Spinal cord (tissue), 9 donors: ENCODE measurements at regions not wholly inside any gene's neighbourhood (a gene's known extent, or its start where the extent isn't known, plus 50 kb on each side); places are given as distances from the start of the nearest gene placed in this dataset.

Source experiments
- DNase-seq, 6 donors: peaks; one replicate each; pipeline versions ENCODE4 v3.0.0 to v3.0.0-alpha.2; 2013 to 2015; ENCODE audit warnings: low spot score in 6 of 6, low read depth in 4 of 6
- H3K27ac ChIP-seq: one replicate; pipeline ENCODE4 v1.5.1; 2013; ENCODE audit warnings: low read depth, low read length, control low read depth
- H3K27me3 ChIP-seq: one replicate; pipeline ENCODE4 v1.6.1; 2013; ENCODE audit warnings: low read length; ENCODE audit not compliant: control insufficient read depth, insufficient read depth
- H3K36me3 ChIP-seq: one replicate; pipeline ENCODE4 v1.6.1; 2013; ENCODE audit warnings: low read length; ENCODE audit not compliant: control insufficient read depth, insufficient read depth
- H3K4me1 ChIP-seq: one replicate; pipeline ENCODE4 v1.6.1; 2013; ENCODE audit warnings: low read length; ENCODE audit not compliant: control insufficient read depth, insufficient read depth
- H3K4me3 ChIP-seq: one replicate; pipeline ENCODE4 v1.5.1; 2013; ENCODE audit warnings: low read depth, low read length, control low read depth
- H3K9me3 ChIP-seq: one replicate; pipeline ENCODE4 v1.6.1; 2013; ENCODE audit warnings: low read length; ENCODE audit not compliant: control insufficient read depth, insufficient read depth
- WGBS: methylation state at CpG from one replicate; pipeline ENCODE4 v1.1.5; 2013; ENCODE audit warnings: missing lambda C conversion rate; ENCODE audit not compliant: insufficient coverage; 5-methylcytosine and 5-hydroxymethylcytosine counted together
- donor health status: healthy.

GRCh38 chr3:118102737-118103136, 931.9 kb downstream of the IGSF11 start:
- WGBS: no CpG with 5 or more reads among the region's 2 CpGs
- Histone ChIP-seq H3K4me3 (no peak overlapping the region), H3K27me3 (no peaks in the 10 kb centered on the region), H3K36me3 (no peaks in the 10 kb centered on the region), H3K27ac (no peak overlapping the region), H3K4me1 (no peaks in the 10 kb centered on the region), H3K9me3 (no peaks in the 10 kb centered on the region)
- no peak for DNase-seq

GRCh38 chr3:118108201-118108600, 926.4 kb downstream of the IGSF11 start:
- WGBS: 83% methylated on average over 1 of the region's 2 CpGs
- no peak for DNase-seq

GRCh38 chr3:118108769-118109168, 925.9 kb downstream of the IGSF11 start:
- Histone ChIP-seq H3K9me3 (no peaks in the 10 kb centered on the region), H3K27me3 (no peaks in the 10 kb centered on the region), H3K4me1 (no peaks in the 10 kb centered on the region), H3K27ac (no peak overlapping the region), H3K36me3 (no peaks in the 10 kb centered on the region), H3K4me3 (no peak overlapping the region)
- 89% methylated on average over 2 of the region's 2 CpGs for WGBS
- DNase-seq: no peak

More at GRCh38 chr3:118108201-118108600, 926.4 kb downstream of the IGSF11 start:
- H3K4me3 ChIP-seq: no peak overlapping the region
- H3K27ac ChIP-seq: no peak overlapping the region
- no peaks in the 10 kb centered on the region for H3K36me3 ChIP-seq
- no peaks in the 10 kb centered on the region for H3K9me3 ChIP-seq
- no peaks in the 10 kb centered on the region for H3K4me1 ChIP-seq
- H3K27me3 ChIP-seq: no peaks in the 10 kb centered on the region

- WGBS: 98% methylated on average over 5 of the region's 6 CpGs
Measured at GRCh38 chr3:118110211-118110610, 924.4 kb downstream of the IGSF11 start.

GRCh38 chr3:118116991-118117390, 917.7 kb downstream of the IGSF11 start:
- WGBS: no CpG with 5 or more reads among the region's 3 CpGs
- H3K27me3 ChIP-seq: no peaks in the 10 kb centered on the region
- H3K9me3 ChIP-seq: no peaks in the 10 kb centered on the region
- H3K36me3 ChIP-seq: no peaks in the 10 kb centered on the region
- H3K27ac ChIP-seq: no peak overlapping the region
- no peak overlapping the region for H3K4me3 ChIP-seq
- no peaks in the 10 kb centered on the region for H3K4me1 ChIP-seq
- no peak for DNase-seq

More at GRCh38 chr3:118110211-118110610, 924.4 kb downstream of the IGSF11 start:
- Histone ChIP-seq H3K9me3 (no peaks in the 10 kb centered on the region), H3K27me3 (no peaks in the 10 kb centered on the region), H3K4me1 (no peaks in the 10 kb centered on the region), H3K36me3 (no peaks in the 10 kb centered on the region), H3K27ac (no peak overlapping the region), H3K4me3 (no peak overlapping the region)
- DNase-seq: no peak

- no peak for DNase-seq
- no peaks in the 10 kb centered on the region for H3K9me3 ChIP-seq
- no peaks in the 10 kb centered on the region for H3K27me3 ChIP-seq
- no peak overlapping the region for H3K27ac ChIP-seq
- H3K4me3 ChIP-seq: no peak overlapping the region
- H3K4me1 ChIP-seq: no peaks in the 10 kb centered on the region
- H3K36me3 ChIP-seq: no peaks in the 10 kb centered on the region
- WGBS: 80% methylated on average over 1 of the region's 2 CpGs
Measured at GRCh38 chr3:118126751-118127150, 907.9 kb downstream of the IGSF11 start.

- no peak for DNase-seq
- Histone ChIP-seq H3K9me3 (no peaks in the 10 kb centered on the region), H3K4me1 (no peaks in the 10 kb centered on the region), H3K27ac (no peak overlapping the region), H3K36me3 (no peaks in the 10 kb centered on the region), H3K27me3 (no peaks in the 10 kb centered on the region), H3K4me3 (no peak overlapping the region)
- no CpG with 5 or more reads among the region's 1 CpG for WGBS
Measured at GRCh38 chr3:118127992-118128391, 906.7 kb downstream of the IGSF11 start.

GRCh38 chr3:118128886-118129285, 905.8 kb downstream of the IGSF11 start:
- no peaks in the 10 kb centered on the region for H3K36me3 ChIP-seq
- H3K4me1 ChIP-seq: no peaks in the 10 kb centered on the region
- 0% methylated on average over 1 of the region's 1 CpG for WGBS
- no peak overlapping the region for H3K4me3 ChIP-seq
- no peak overlapping the region for H3K27ac ChIP-seq
- peak in 1 of 6 donors; percentile 46 for DNase-seq
- no peaks in the 10 kb centered on the region for H3K9me3 ChIP-seq
- H3K27me3 ChIP-seq: no peaks in the 10 kb centered on the region

- Histone ChIP-seq H3K9me3 (peaks cover 7% of the 10 kb centered on the region), H3K27ac (no peak overlapping the region), H3K4me1 (no peaks in the 10 kb centered on the region), H3K4me3 (no peak overlapping the region), H3K36me3 (no peaks in the 10 kb centered on the region), H3K27me3 (no peaks in the 10 kb centered on the region)
- no peak for DNase-seq
- WGBS: 46% methylated on average over 2 of the region's 2 CpGs
Measured at GRCh38 chr3:118137778-118138177, 896.9 kb downstream of the IGSF11 start.

- WGBS: 100% methylated on average over 2 of the region's 4 CpGs
- no peaks in the 10 kb centered on the region for H3K9me3 ChIP-seq
- no peaks in the 10 kb centered on the region for H3K36me3 ChIP-seq
- DNase-seq: no peak
- no peaks in the 10 kb centered on the region for H3K4me1 ChIP-seq
- H3K27ac ChIP-seq: no peak overlapping the region
- no peak overlapping the region for H3K4me3 ChIP-seq
- no peaks in the 10 kb centered on the region for H3K27me3 ChIP-seq
Measured at GRCh38 chr3:118144919-118145318, 889.7 kb downstream of the IGSF11 start.
